H1 (cell line): ENCODE measurements at regions not wholly inside any gene's neighbourhood (a gene's known extent, or its start where the extent isn't known, plus 50 kb on each side); places are given as distances from the start of the nearest gene placed in this dataset.

Source experiments
- CTCF ChIP-seq, 3 experiments: IDR thresholded peaks; 1 replicate in 2 of 3; 2 replicates in 1 of 3; pipeline versions ENCODE4 v1.5.1 to v1.6.1; 2011; ENCODE audit warnings: low read length in 3 of 3, mild to moderate bottlenecking in 3 of 3, inconsistent platforms in 2 of 3, low read depth in 1 of 3, moderate library complexity in 1 of 3; ENCODE audit not compliant: insufficient read depth in 1 of 3; ENCODE audit errors: control extremely low read depth in 1 of 3
- PHF8 ChIP-seq: fragments of 200-600 bp; sonication (generic); conservative IDR thresholded peaks from 2 replicates; pipeline ENCODE4 v1.7.1; 2012; ENCODE audit warnings: low read depth, mild to moderate bottlenecking, inconsistent platforms, low read length, moderate library complexity
- SIN3A ChIP-seq, 2 experiments: IDR thresholded peaks in 1 of 2; conservative IDR thresholded peaks in 1 of 2; 2 replicates each; pipeline ENCODE4 v1.6.1; 2011 to 2012; ENCODE audit warnings: low read length in 2 of 2, improper control_type of control experiment in 1 of 2, low read depth in 1 of 2, mild to moderate bottlenecking in 1 of 2
- YY1 ChIP-seq: IDR thresholded peaks from 2 replicates; pipeline ENCODE4 v1.6.1; 2011; ENCODE audit warnings: low read depth, mild to moderate bottlenecking, low read length

GRCh38 chr13:107348471-107348870 is 780.5 kb upstream of the ARGLU1 start (continued):
- no peak for TF ChIP-seq SIN3A (conservative IDR thresholded peaks at IDR 0.05 in 1 of 2, IDR thresholded peaks at IDR 0.05 in 1 of 2; ENCODE audit: low read depth in 1 of 2, low read length in 2 of 2)
- no peak for TF ChIP-seq YY1
- no peak for TF ChIP-seq PHF8
- TF ChIP-seq CTCF (IDR thresholded peaks at IDR 0.05; ENCODE audit: control extremely low read depth in 1 of 3, insufficient read depth in 1 of 3, low read depth in 1 of 3, low read length in 3 of 3): no peak
- TF ChIP-seq, all 59 proteins: peak for 0
